Heart left ventricle (tissue), 13 donors: ENCODE measurements at regions not wholly inside any gene's neighbourhood (a gene's known extent, or its start where the extent isn't known, plus 50 kb on each side); places are given as distances from the start of the nearest gene placed in this dataset.

ENCODE experiments used
- POLR2A ChIP-seq, 2 donors: fragments of 450-650 bp; IDR thresholded peaks; one replicate each; pipeline ENCODE4 v1.6.1; 2017; ENCODE audit warnings: antibody characterized with exemption in 2 of 2, mild to moderate bottlenecking in 2 of 2, moderate library complexity in 2 of 2
- TF ChIP-seq, protein P1 (sequence below), 12 donors: fragments of 200-600 bp; sonication (generic) in 4 of 12; IDR thresholded peaks; one replicate each; pipeline versions ENCODE4 v1.5.0 to v1.8.0; 2018 to 2022; ENCODE audit warnings: antibody characterized with exemption in 12 of 12, mild to moderate bottlenecking in 5 of 12
- donor health status: ischemic (EF 13 %, LVEDD 7.1; RV severe dilation, severe dysfunction).
- donor health status: DM: no; HTN: yes; CAD: no.
- donor health status: DM: no; HTN: no; CAD: no.
- donor health status: ischemic (EF 25% LVEDD 6.9; RV normal size, moderate dysfunction).
- donor health status: ischemic (EF 25% LVEDD 5.7; RV mildly dilated, moderate dysfunction).
- donor health status: ischemic (EF 35%, LVEDD 5.7; RV mildly dilated, moderate dysfunction).
- donor health status: nonischemic (EF 11% LVEDD 7.7; RV severe dilation, severe dysfunction).
- donor health status: DM: yes; HTN: yes; CAD: no.
- donor health status: PGD.
- donor health status: ischemic (EF 29% LVEDD 5.4; RV normal size, mild dysfunction).
- donor health status: nonischemic (EF 23%, LVEDD 6.1; RV moderate dilation, normal function).

DNA sequence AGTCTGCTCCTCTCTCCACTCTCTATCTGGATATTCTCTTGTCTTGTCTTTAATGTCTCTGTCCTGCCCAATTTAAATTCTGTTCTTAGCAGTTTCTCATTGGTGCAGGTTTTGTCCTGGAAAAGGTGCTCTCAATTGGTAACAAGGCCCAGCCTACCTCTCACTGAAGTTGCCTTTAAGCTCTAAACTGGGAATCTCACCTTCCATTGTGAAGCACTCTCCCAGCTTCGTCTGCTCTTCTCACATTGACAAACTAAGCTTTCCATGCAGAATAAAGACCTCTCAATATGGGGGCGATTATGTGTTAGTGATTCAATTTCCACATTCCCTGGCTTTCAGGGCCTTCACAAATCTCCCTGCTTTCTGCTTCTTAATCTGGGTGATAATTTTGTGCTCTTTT, 1712.2 kb downstream of the GRIK2 start:
- TF ChIP-seq POLR2A (IDR thresholded peaks at IDR 0.05) = no peak
- TF ChIP-seq, protein P1, sequence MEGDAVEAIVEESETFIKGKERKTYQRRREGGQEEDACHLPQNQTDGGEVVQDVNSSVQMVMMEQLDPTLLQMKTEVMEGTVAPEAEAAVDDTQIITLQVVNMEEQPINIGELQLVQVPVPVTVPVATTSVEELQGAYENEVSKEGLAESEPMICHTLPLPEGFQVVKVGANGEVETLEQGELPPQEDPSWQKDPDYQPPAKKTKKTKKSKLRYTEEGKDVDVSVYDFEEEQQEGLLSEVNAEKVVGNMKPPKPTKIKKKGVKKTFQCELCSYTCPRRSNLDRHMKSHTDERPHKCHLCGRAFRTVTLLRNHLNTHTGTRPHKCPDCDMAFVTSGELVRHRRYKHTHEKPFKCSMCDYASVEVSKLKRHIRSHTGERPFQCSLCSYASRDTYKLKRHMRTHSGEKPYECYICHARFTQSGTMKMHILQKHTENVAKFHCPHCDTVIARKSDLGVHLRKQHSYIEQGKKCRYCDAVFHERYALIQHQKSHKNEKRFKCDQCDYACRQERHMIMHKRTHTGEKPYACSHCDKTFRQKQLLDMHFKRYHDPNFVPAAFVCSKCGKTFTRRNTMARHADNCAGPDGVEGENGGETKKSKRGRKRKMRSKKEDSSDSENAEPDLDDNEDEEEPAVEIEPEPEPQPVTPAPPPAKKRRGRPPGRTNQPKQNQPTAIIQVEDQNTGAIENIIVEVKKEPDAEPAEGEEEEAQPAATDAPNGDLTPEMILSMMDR (IDR thresholded peaks at IDR 0.05) = no peak
